Keratinocyte (primary cell): ENCODE measurements at regions not wholly inside any gene's neighbourhood (a gene's known extent, or its start where the extent isn't known, plus 50 kb on each side); places are given as distances from the start of the nearest gene placed in this dataset.

Experiments used
- DNase-seq: peaks from one replicate; pipeline ENCODE4 v3.0.0-alpha.2; 2011; ENCODE audit warnings: low read depth, missing footprints, low spot score
- FAIRE-seq: peaks from 2 replicates; lab custom pipeline; 2011; peaks lifted over from hg19 to GRCh38; lab: Jason Lieb, UNC
- H2AFZ ChIP-seq: 2 replicates; pipeline ENCODE4 v1.6.0; 2012; ENCODE audit warnings: low read length, control low read depth, inconsistent platforms; ENCODE audit not compliant: control insufficient read depth
- H3K27ac ChIP-seq: 2 replicates; pipeline ENCODE4 v1.5.1; 2011; ENCODE audit warnings: low read length; ENCODE audit not compliant: control insufficient read depth, insufficient read depth
- H3K27me3 ChIP-seq: 3 replicates; pipeline ENCODE4 v1.6.0; 2011; ENCODE audit warnings: low read length; ENCODE audit not compliant: control insufficient read depth, insufficient read depth; ENCODE audit errors: extremely low read depth
- H3K36me3 ChIP-seq, 2 experiments: 2 replicates in 1 of 2; 3 replicates in 1 of 2; pipeline ENCODE4 v1.5.1; 2011; ENCODE audit warnings: low read length in 2 of 2, mild to moderate bottlenecking in 1 of 2; ENCODE audit not compliant: control insufficient read depth in 2 of 2, insufficient read depth in 2 of 2; ENCODE audit errors: extremely low read depth in 1 of 2
- H3K4me1 ChIP-seq: 3 replicates; pipeline ENCODE4 v1.5.1; 2011; ENCODE audit warnings: low read length; ENCODE audit not compliant: control insufficient read depth, insufficient read depth; ENCODE audit errors: extremely low read depth
- H3K4me2 ChIP-seq: 3 replicates; pipeline ENCODE4 v1.6.0; 2011; ENCODE audit warnings: low read depth, low read length; ENCODE audit not compliant: control insufficient read depth, insufficient read depth; ENCODE audit errors: extremely low read depth
- H3K4me3 ChIP-seq, 3 experiments: fragments of 200-600 bp in 1 of 3; sonication (generic) in 1 of 3; 2 replicates in 2 of 3; 3 replicates in 1 of 3; pipeline ENCODE4 v1.5.1; 2011 to 2016; ENCODE audit warnings: low read length in 3 of 3, mild to moderate bottlenecking in 3 of 3, control low read depth in 2 of 3, inconsistent platforms in 1 of 3, low read depth in 1 of 3, mixed read lengths in 1 of 3, mixed run types in 1 of 3, moderate library complexity in 1 of 3; ENCODE audit not compliant: control insufficient read depth in 2 of 3, insufficient read depth in 2 of 3; ENCODE audit errors: extremely low read depth in 1 of 3
- H3K79me2 ChIP-seq: 2 replicates; pipeline ENCODE4 v1.6.0; 2012; ENCODE audit warnings: low read length; ENCODE audit not compliant: control insufficient read depth, insufficient read depth
- H3K9ac ChIP-seq: 3 replicates; pipeline ENCODE4 v1.6.0; 2011; ENCODE audit warnings: low read length; ENCODE audit not compliant: control insufficient read depth, insufficient read depth; ENCODE audit errors: extremely low read depth
- H3K9me1 ChIP-seq: 3 replicates; pipeline ENCODE4 v1.6.0; 2011; ENCODE audit warnings: low read length; ENCODE audit not compliant: control insufficient read depth, insufficient read depth; ENCODE audit errors: extremely low read depth
- H3K9me3 ChIP-seq: 2 replicates; pipeline ENCODE4 v1.5.1; 2012; ENCODE audit warnings: low read depth, low read length; ENCODE audit not compliant: control insufficient read depth
- H4K20me1 ChIP-seq: 3 replicates; pipeline ENCODE4 v1.6.0; 2011; ENCODE audit warnings: low read length; ENCODE audit not compliant: control insufficient read depth, insufficient read depth; ENCODE audit errors: extremely low read depth
- CTCF ChIP-seq, 3 experiments: IDR thresholded peaks in 1 of 3; conservative IDR thresholded peaks in 1 of 3; optimal IDR thresholded peaks in 1 of 3; 2 replicates in 2 of 3; 3 replicates in 1 of 3; pipeline versions ENCODE3 to v1.5.1; 2011; ENCODE audit warnings: low read length in 3 of 3, mild to moderate bottlenecking in 3 of 3, moderate library complexity in 2 of 3, control low read depth in 1 of 3, inconsistent platforms in 1 of 3; ENCODE audit not compliant: insufficient read depth in 2 of 3; ENCODE audit errors: extremely low read depth in 1 of 3
- EZH2 ChIP-seq: IDR thresholded peaks from one replicate; pipeline ENCODE4 v1.6.1; 2012; ENCODE audit warnings: inconsistent platforms, mild to moderate bottlenecking, low read length, moderate library complexity
- dilution Hi-C: fragments of 300-500 bp; cut with MboI; formaldehyde crosslinking; loops from one replicate; pipeline ENCODE4 v1.7.0; 2020; ENCODE audit warnings: low sequenced_read_pairs; ENCODE audit not compliant: extremely low pct_ligation_motif_present

GRCh38 chr7:84629640-84630318, 435.2 kb upstream of the SEMA3A start:
- no peak overlapping the region for H3K9ac ChIP-seq
- no peaks in the 10 kb centered on the region for H3K9me1 ChIP-seq
- DNase-seq = no peak
- no peak for TF ChIP-seq CTCF (optimal IDR thresholded peaks at IDR 0.05 in 1 of 3, IDR thresholded peaks at IDR 0.05 in 1 of 3, conservative IDR thresholded peaks at IDR 0.05 in 1 of 3; ENCODE audit: extremely low read depth in 1 of 3, insufficient read depth in 2 of 3, low read length in 3 of 3)
- no peak for TF ChIP-seq EZH2
- H3K4me3 ChIP-seq = no peak overlapping the region
- H3K4me2 ChIP-seq = no peak overlapping the region
- no peak overlapping the region for H3K27ac ChIP-seq
- H3K79me2 ChIP-seq = no peaks in the 10 kb centered on the region
- no peaks in the 10 kb centered on the region for H4K20me1 ChIP-seq
- no peak for FAIRE-seq
- no peak overlapping the region for H2AFZ ChIP-seq
- no peaks in the 10 kb centered on the region for H3K36me3 ChIP-seq
- dilution Hi-C loops = no loop called here
- no peaks in the 10 kb centered on the region for H3K27me3 ChIP-seq
- H3K9me3 ChIP-seq = peaks cover 2% of the 10 kb centered on the region
- no peaks in the 10 kb centered on the region for H3K4me1 ChIP-seq

GRCh38 chr7:84629216-84629615, 434.6 kb upstream of the SEMA3A start:
- TF ChIP-seq EZH2 (no peak), CTCF (optimal IDR thresholded peaks at IDR 0.05 in 1 of 3, IDR thresholded peaks at IDR 0.05 in 1 of 3, conservative IDR thresholded peaks at IDR 0.05 in 1 of 3; ENCODE audit: extremely low read depth in 1 of 3, insufficient read depth in 2 of 3, low read length in 3 of 3) (no peak)
- DNase-seq = no peak
- Histone ChIP-seq H3K9me1 (no peaks in the 10 kb centered on the region), H3K4me1 (no peaks in the 10 kb centered on the region), H3K4me3 (no peak overlapping the region), H3K9me3 (peaks cover 2% of the 10 kb centered on the region), H3K4me2 (no peak overlapping the region), H3K36me3 (no peaks in the 10 kb centered on the region), H4K20me1 (no peaks in the 10 kb centered on the region), H3K27me3 (no peaks in the 10 kb centered on the region), H2AFZ (no peak overlapping the region), H3K27ac (no peak overlapping the region), H3K9ac (no peak overlapping the region), H3K79me2 (no peaks in the 10 kb centered on the region)
- dilution Hi-C loops = no loop called here
- FAIRE-seq = no peak
